Mesendoderm (in vitro differentiated cells): ENCODE measurements at regions not wholly inside any gene's neighbourhood (a gene's known extent, or its start where the extent isn't known, plus 50 kb on each side); places are given as distances from the start of the nearest gene placed in this dataset.
A peak's percentile ranks its signal among the peaks of the same experiment; 100 is the strongest.

Experiments
- DNase-seq: peaks from one replicate; pipeline ENCODE4 v3.0.0; 2013
- H2AK5ac ChIP-seq: 2 replicates; pipeline ENCODE4 v1.6.1; 2013; ENCODE audit warnings: low read length, inconsistent platforms
- H2BK120ac ChIP-seq: 2 replicates; pipeline ENCODE4 v1.6.1; 2013; ENCODE audit warnings: low read depth, mild to moderate bottlenecking, low read length, moderate library complexity, mixed read lengths
- H2BK15ac ChIP-seq: replicated peaks from 2 replicates; pipeline ENCODE4 v1.6.1; 2013; ENCODE audit warnings: low read depth, mild to moderate bottlenecking, moderate library complexity
- H2BK5ac ChIP-seq: 2 replicates; pipeline ENCODE4 v1.6.1; 2013; ENCODE audit warnings: low read length, inconsistent platforms
- H3K18ac ChIP-seq: 2 replicates; pipeline ENCODE4 v1.6.1; 2013; ENCODE audit warnings: mild to moderate bottlenecking, low read length, mixed read lengths
- H3K23ac ChIP-seq: one replicate; pipeline ENCODE4 v1.6.1; 2013; ENCODE audit warnings: low read length
- H3K27ac ChIP-seq: 2 replicates; pipeline ENCODE4 v1.5.1; 2013; ENCODE audit warnings: low read depth, mild to moderate bottlenecking, inconsistent platforms, low read length, moderate library complexity
- H3K27me3 ChIP-seq: 2 replicates; pipeline ENCODE4 v1.6.1; 2013; ENCODE audit warnings: low read length, control low read depth, mild to moderate bottlenecking, inconsistent platforms; ENCODE audit not compliant: insufficient read depth, poor library complexity
- H3K36me3 ChIP-seq: 2 replicates; pipeline ENCODE4 v1.6.1; 2013; ENCODE audit warnings: low read length, inconsistent platforms; ENCODE audit not compliant: control insufficient read depth, insufficient read depth
- H3K4ac ChIP-seq: one replicate; pipeline ENCODE4 v1.6.1; 2013; ENCODE audit warnings: low read depth, mild to moderate bottlenecking, low read length, moderate library complexity
- H3K4me1 ChIP-seq: 2 replicates; pipeline ENCODE4 v1.6.1; 2013; ENCODE audit warnings: low read depth, low read length, inconsistent platforms; ENCODE audit not compliant: control insufficient read depth
- H3K4me2 ChIP-seq: 2 replicates; pipeline ENCODE4 v1.6.1; 2013; ENCODE audit warnings: low read length
- H3K4me3 ChIP-seq: 2 replicates; pipeline ENCODE4 v1.5.1; 2013; ENCODE audit warnings: mild to moderate bottlenecking, low read length
- H3K56ac ChIP-seq: one replicate; pipeline ENCODE4 v1.6.1; 2013; ENCODE audit warnings: low read length
- H3K79me1 ChIP-seq: 2 replicates; pipeline ENCODE4 v1.6.1; 2013; ENCODE audit warnings: low read length, inconsistent platforms
- H3K79me2 ChIP-seq: 2 replicates; pipeline ENCODE4 v1.6.1; 2013; ENCODE audit warnings: mild to moderate bottlenecking, low read length; ENCODE audit not compliant: control insufficient read depth, insufficient read depth
- H3K9ac ChIP-seq: 2 replicates; pipeline ENCODE4 v1.6.1; 2013; ENCODE audit warnings: low read length, inconsistent platforms
- H4K5ac ChIP-seq: one replicate; pipeline ENCODE4 v1.6.1; 2013; ENCODE audit warnings: low read length
- H4K8ac ChIP-seq: one replicate; pipeline ENCODE4 v1.6.1; 2013; ENCODE audit warnings: low read depth, mild to moderate bottlenecking, control low read depth, low read length, moderate library complexity
- WGBS: extraction: QIAGEN DNeasy Blood & Tissue Kit; methylation state at CpG from one replicate; pipeline ENCODE4 v1.1.7; 2013; ENCODE audit warnings: low lambda C conversion rate, missing lambda C conversion rate; ENCODE audit not compliant: insufficient coverage; ENCODE audit errors: extremely low coverage; 5-methylcytosine and 5-hydroxymethylcytosine counted together

DNA sequence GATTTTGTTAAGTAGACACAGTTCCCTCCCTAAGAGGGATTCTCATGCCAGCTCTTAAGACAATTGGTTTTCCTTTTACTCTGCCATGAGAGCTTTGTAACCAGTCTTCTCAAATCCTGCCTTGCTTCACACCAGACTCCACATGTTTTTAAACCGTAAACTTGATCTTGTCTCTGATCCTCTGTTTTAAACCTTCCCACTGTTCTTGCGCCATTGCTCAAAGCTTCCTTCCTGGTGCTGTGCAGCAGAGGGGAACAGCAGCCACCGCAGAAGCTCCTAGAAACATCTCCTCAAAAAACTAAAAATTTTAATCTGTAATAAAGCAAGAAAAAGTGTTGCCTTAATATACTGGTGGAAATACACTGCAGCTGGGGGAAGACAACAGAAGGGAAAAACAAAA, 154.5 kb upstream of the SATB1 start:
- no peak for DNase-seq
- no peak overlapping the region for H3K23ac ChIP-seq
- no peaks in the 10 kb centered on the region for H3K36me3 ChIP-seq
- no peak overlapping the region for H2BK5ac ChIP-seq
- H3K18ac ChIP-seq, result no peak overlapping the region
- WGBS, result no CpG with 5 or more reads among the region's 3 CpGs
- H3K27me3 ChIP-seq, result no peaks in the 10 kb centered on the region
- no peaks in the 10 kb centered on the region for H3K79me2 ChIP-seq
- no peaks in the 10 kb centered on the region for H3K4me1 ChIP-seq
- no peak overlapping the region for H2BK120ac ChIP-seq
- H3K4me3 ChIP-seq, result no peak overlapping the region
- no peak overlapping the region for H3K4ac ChIP-seq
- H3K56ac ChIP-seq, result no peak overlapping the region
- no peak overlapping the region for H4K8ac ChIP-seq
- no peaks in the 10 kb centered on the region for H3K79me1 ChIP-seq
- no peak overlapping the region for H3K9ac ChIP-seq
- no peak overlapping the region for H3K4me2 ChIP-seq
- H4K5ac ChIP-seq, result no peak overlapping the region
- no peak overlapping the region for H2AK5ac ChIP-seq
- H3K27ac ChIP-seq, result no peak overlapping the region
- no peak overlapping the region for H2BK15ac ChIP-seq

- no peak for DNase-seq
- no peaks in the 10 kb centered on the region for H3K79me1 ChIP-seq
- 100% methylated on average over 2 of the region's 8 CpGs for WGBS
Measured at GRCh38 chr3:18575573-18575972, 150.4 kb upstream of the SATB1 start.

DNA sequence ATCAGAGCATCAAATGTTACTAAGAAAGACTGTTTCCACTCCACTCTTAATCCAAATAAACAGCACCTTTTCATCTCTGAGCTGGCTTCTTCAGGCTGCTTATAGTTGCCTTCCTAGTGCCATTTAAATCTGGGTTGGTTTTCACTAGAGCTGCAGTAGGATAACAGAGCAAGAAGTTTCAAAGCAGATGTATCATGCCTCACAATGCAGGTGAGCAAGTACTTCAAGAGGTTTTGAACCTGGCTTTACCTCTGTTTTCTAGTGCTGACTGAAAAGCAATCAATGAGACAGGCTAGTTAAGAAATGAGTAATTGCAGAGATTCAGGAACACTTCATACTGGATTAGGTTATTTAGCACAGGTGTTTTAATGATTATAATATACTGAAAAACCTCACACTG, 147.7 kb upstream of the SATB1 start:
- no peak overlapping the region for H3K27ac ChIP-seq
- H2AK5ac ChIP-seq, result no peak overlapping the region
- H3K79me1 ChIP-seq, result no peaks in the 10 kb centered on the region
- H3K56ac ChIP-seq, result no peak overlapping the region
- H3K36me3 ChIP-seq, result no peaks in the 10 kb centered on the region
- no peak overlapping the region for H3K4me2 ChIP-seq
- DNase-seq, result no peak
- H3K4me3 ChIP-seq, result no peak overlapping the region
- no peak overlapping the region for H2BK120ac ChIP-seq
- no peak overlapping the region for H3K18ac ChIP-seq
- H4K5ac ChIP-seq, result no peak overlapping the region
- H2BK5ac ChIP-seq, result no peak overlapping the region
- H3K4ac ChIP-seq, result no peak overlapping the region
- no peaks in the 10 kb centered on the region for H3K79me2 ChIP-seq
- no peak overlapping the region for H2BK15ac ChIP-seq
- no peak overlapping the region for H3K9ac ChIP-seq
- no peak overlapping the region for H4K8ac ChIP-seq
- H3K4me1 ChIP-seq, result no peaks in the 10 kb centered on the region
- H3K23ac ChIP-seq, result no peak overlapping the region
- no peaks in the 10 kb centered on the region for H3K27me3 ChIP-seq

More at GRCh38 chr3:18575573-18575972, 150.4 kb upstream of the SATB1 start:
- Histone ChIP-seq H3K27me3 (no peaks in the 10 kb centered on the region), H3K18ac (no peak overlapping the region), H3K36me3 (no peaks in the 10 kb centered on the region), H3K9ac (no peak overlapping the region), H3K4me3 (no peak overlapping the region), H2AK5ac (no peak overlapping the region), H3K79me2 (no peaks in the 10 kb centered on the region), H2BK5ac (no peak overlapping the region), H3K27ac (no peak overlapping the region), H3K4me2 (no peak overlapping the region), H3K4ac (no peak overlapping the region), H3K56ac (no peak overlapping the region), H4K5ac (no peak overlapping the region), H3K4me1 (no peaks in the 10 kb centered on the region), H3K23ac (no peak overlapping the region), H2BK120ac (no peak overlapping the region), H4K8ac (peak overlapping the region; percentile 56), H2BK15ac (no peak overlapping the region)

- Histone ChIP-seq H4K5ac (no peak overlapping the region), H3K9ac (no peak overlapping the region), H2BK5ac (no peak overlapping the region), H3K27me3 (no peaks in the 10 kb centered on the region), H3K4me2 (no peak overlapping the region), H3K18ac (no peak overlapping the region), H3K4ac (no peak overlapping the region), H3K27ac (no peak overlapping the region), H3K36me3 (no peaks in the 10 kb centered on the region), H3K23ac (no peak overlapping the region), H2BK15ac (no peak overlapping the region), H3K4me3 (no peak overlapping the region), H3K4me1 (no peaks in the 10 kb centered on the region), H2AK5ac (no peak overlapping the region), H2BK120ac (no peak overlapping the region), H3K79me1 (no peaks in the 10 kb centered on the region), H3K56ac (no peak overlapping the region), H4K8ac (no peak overlapping the region), H3K79me2 (no peaks in the 10 kb centered on the region)
- no peak for DNase-seq
Measured at GRCh38 chr3:18567293-18567692, 142.2 kb upstream of the SATB1 start.

- Histone ChIP-seq H2AK5ac (no peak overlapping the region), H2BK15ac (no peak overlapping the region), H2BK5ac (no peak overlapping the region), H3K79me1 (no peaks in the 10 kb centered on the region), H3K4ac (no peak overlapping the region), H3K27me3 (no peaks in the 10 kb centered on the region), H3K4me2 (no peak overlapping the region), H4K5ac (no peak overlapping the region), H3K27ac (no peak overlapping the region), H3K4me3 (no peak overlapping the region), H3K79me2 (no peaks in the 10 kb centered on the region), H3K18ac (no peak overlapping the region), H3K4me1 (no peaks in the 10 kb centered on the region), H3K9ac (no peak overlapping the region), H3K56ac (no peak overlapping the region), H4K8ac (no peak overlapping the region), H3K23ac (no peak overlapping the region), H3K36me3 (no peaks in the 10 kb centered on the region), H2BK120ac (no peak overlapping the region)
- WGBS, result no CpG with 5 or more reads among the region's 1 CpG
- DNase-seq, result no peak
Measured at GRCh38 chr3:18562364-18563154, 137.4 kb upstream of the SATB1 start.

GRCh38 chr3:18559331-18559842, 134.2 kb upstream of the SATB1 start:
- Histone ChIP-seq H3K18ac (no peak overlapping the region), H3K4me1 (no peaks in the 10 kb centered on the region), H3K9ac (no peak overlapping the region), H4K5ac (no peak overlapping the region), H3K23ac (no peak overlapping the region), H3K4me2 (no peak overlapping the region), H2BK120ac (no peak overlapping the region), H3K27me3 (no peaks in the 10 kb centered on the region), H3K36me3 (no peaks in the 10 kb centered on the region), H3K4ac (no peak overlapping the region), H2BK15ac (no peak overlapping the region), H2AK5ac (no peak overlapping the region), H3K79me2 (no peaks in the 10 kb centered on the region), H3K27ac (no peak overlapping the region), H4K8ac (no peak overlapping the region), H3K79me1 (no peaks in the 10 kb centered on the region), H3K4me3 (no peak overlapping the region), H3K56ac (no peak overlapping the region), H2BK5ac (no peak overlapping the region)
- no CpG with 5 or more reads among the region's 5 CpGs for WGBS
- DNase-seq, result peak; percentile 90
